Testis (tissue), 2 donors: ENCODE measurements at regions not wholly inside any gene's neighbourhood (a gene's known extent, or its start where the extent isn't known, plus 50 kb on each side); places are given as distances from the start of the nearest gene placed in this dataset.

ENCODE experiments used
- POLR2A ChIP-seq: fragments of 450-650 bp; IDR thresholded peaks from one replicate; pipeline ENCODE4 v1.6.1; 2017; ENCODE audit warnings: antibody characterized with exemption, mild to moderate bottlenecking, moderate library complexity
- TF ChIP-seq, protein P1 (sequence below), 3 experiments: fragments of 450-650 bp in 2 of 3; fragments of 200-600 bp in 1 of 3; sonication (generic) in 1 of 3; IDR thresholded peaks; one replicate each; pipeline ENCODE4 v1.5.1; 2016 to 2019; ENCODE audit warnings: antibody characterized with exemption in 3 of 3, mild to moderate bottlenecking in 2 of 3, moderate library complexity in 1 of 3

DNA sequence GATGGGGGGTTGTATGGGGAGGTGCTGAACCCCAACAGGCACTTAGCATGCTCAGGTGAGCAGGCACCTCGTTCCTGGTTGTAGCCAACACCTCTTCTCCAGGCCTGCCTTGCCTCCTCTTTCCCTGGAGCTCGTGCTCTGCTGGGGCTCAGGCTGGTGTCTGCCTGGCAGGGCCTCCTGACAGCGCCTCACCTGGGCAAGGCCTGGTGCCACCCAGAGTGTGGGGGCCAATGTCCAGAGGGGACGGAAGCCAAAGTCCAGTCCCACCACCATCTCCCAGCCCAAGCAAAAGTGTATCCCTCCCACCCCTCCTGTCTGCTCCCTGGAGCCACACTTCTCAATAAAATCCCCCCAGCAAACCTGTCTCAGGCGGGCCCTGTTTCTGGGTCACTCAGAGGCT is 304.2 kb upstream of the TNRC6C start:
- no peak for TF ChIP-seq POLR2A
- TF ChIP-seq, protein P1, sequence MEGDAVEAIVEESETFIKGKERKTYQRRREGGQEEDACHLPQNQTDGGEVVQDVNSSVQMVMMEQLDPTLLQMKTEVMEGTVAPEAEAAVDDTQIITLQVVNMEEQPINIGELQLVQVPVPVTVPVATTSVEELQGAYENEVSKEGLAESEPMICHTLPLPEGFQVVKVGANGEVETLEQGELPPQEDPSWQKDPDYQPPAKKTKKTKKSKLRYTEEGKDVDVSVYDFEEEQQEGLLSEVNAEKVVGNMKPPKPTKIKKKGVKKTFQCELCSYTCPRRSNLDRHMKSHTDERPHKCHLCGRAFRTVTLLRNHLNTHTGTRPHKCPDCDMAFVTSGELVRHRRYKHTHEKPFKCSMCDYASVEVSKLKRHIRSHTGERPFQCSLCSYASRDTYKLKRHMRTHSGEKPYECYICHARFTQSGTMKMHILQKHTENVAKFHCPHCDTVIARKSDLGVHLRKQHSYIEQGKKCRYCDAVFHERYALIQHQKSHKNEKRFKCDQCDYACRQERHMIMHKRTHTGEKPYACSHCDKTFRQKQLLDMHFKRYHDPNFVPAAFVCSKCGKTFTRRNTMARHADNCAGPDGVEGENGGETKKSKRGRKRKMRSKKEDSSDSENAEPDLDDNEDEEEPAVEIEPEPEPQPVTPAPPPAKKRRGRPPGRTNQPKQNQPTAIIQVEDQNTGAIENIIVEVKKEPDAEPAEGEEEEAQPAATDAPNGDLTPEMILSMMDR (IDR thresholded peaks at IDR 0.05), result no peak
